ENCODE measurements at regions not wholly inside any gene's neighbourhood (a gene's known extent, or its start where the extent isn't known, plus 50 kb on each side); places are given as distances from the start of the nearest gene placed in this dataset.

DNA sequence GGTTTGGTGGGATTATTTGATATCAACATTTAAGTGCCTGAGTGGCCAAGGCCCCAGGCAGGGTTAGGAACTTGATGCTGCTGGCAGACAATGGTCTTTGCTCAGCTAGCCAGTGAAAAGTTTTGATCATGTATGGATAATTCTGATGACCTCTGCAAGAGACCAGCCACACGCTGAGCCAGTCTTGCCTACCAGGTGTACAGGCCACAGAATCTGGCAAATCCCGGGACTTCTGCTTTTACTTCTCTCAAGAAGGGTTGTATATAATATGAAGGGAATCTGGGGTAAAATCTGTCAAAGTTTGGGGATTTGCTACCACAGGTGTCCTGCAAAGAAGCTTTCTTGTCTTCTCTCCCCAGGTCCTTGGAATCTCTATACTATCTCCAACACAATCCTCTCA, 331.4 kb upstream of the GOLIM4 start:
- no peaks in the 10 kb centered on the region for H3K79me2 ChIP-seq (ENCODE audit: insufficient read depth, low read length)
- TF ChIP-seq CTCF (IDR thresholded peaks at IDR 0.05; ENCODE audit: insufficient read depth, low read length, poor library complexity, severe bottlenecking) (no peak), EZH2phosphoT487 (conservative IDR thresholded peaks at IDR 0.05; ENCODE audit: low read length) (no peak)
- no peaks in the 10 kb centered on the region for H3K9me2 ChIP-seq (replicated peaks; ENCODE audit: insufficient read depth, low read length)
- no peak overlapping the region for H3K27ac ChIP-seq (ENCODE audit: low read depth, low read length)
- H3K4me2 ChIP-seq (ENCODE audit: low read depth, low read length, poor library complexity, severe bottlenecking) = no peak overlapping the region
- no peak overlapping the region for H3K9ac ChIP-seq (ENCODE audit: low read length)
- H3K4me3 ChIP-seq (ENCODE audit: insufficient read depth, low read length, poor library complexity, severe bottlenecking) = no peak overlapping the region
- H3K36me3 ChIP-seq (ENCODE audit: low read length) = no peaks in the 10 kb centered on the region
- H3F3A ChIP-seq (ENCODE audit: insufficient read depth) = no peaks in the 10 kb centered on the region
- H3K9me3 ChIP-seq (ENCODE audit: insufficient read depth, low read length) = no peaks in the 10 kb centered on the region
- no peak overlapping the region for H2AFZ ChIP-seq (ENCODE audit: low read depth, low read length, severe bottlenecking)
- H3K27me3 ChIP-seq (ENCODE audit: low read length) = no peaks in the 10 kb centered on the region
- no peaks in the 10 kb centered on the region for H4K20me1 ChIP-seq (ENCODE audit: low read depth, low read length)

- Histone ChIP-seq H3K27me3 (ENCODE audit: low read length) (no peaks in the 10 kb centered on the region), H3K4me3 (ENCODE audit: insufficient read depth, low read length, poor library complexity, severe bottlenecking) (no peak overlapping the region), H2AFZ (ENCODE audit: low read depth, low read length, severe bottlenecking) (no peak overlapping the region), H3K9ac (ENCODE audit: low read length) (no peak overlapping the region), H3K9me2 (replicated peaks; ENCODE audit: insufficient read depth, low read length) (no peaks in the 10 kb centered on the region), H3K4me2 (ENCODE audit: low read depth, low read length, poor library complexity, severe bottlenecking) (no peak overlapping the region), H3F3A (ENCODE audit: insufficient read depth) (no peaks in the 10 kb centered on the region), H3K9me3 (ENCODE audit: insufficient read depth, low read length) (no peaks in the 10 kb centered on the region), H3K36me3 (ENCODE audit: low read length) (no peaks in the 10 kb centered on the region), H3K79me2 (ENCODE audit: insufficient read depth, low read length) (no peaks in the 10 kb centered on the region), H3K27ac (ENCODE audit: low read depth, low read length) (no peak overlapping the region), H4K20me1 (ENCODE audit: low read depth, low read length) (no peaks in the 10 kb centered on the region)
- no peak for TF ChIP-seq EZH2phosphoT487 (conservative IDR thresholded peaks at IDR 0.05; ENCODE audit: low read length)
- TF ChIP-seq CTCF (IDR thresholded peaks at IDR 0.05; ENCODE audit: insufficient read depth, low read length, poor library complexity, severe bottlenecking) = no peak
These were observed 330.3 kb upstream of the GOLIM4 start for GRCh38 chr3:168425936-168426595.

DNA sequence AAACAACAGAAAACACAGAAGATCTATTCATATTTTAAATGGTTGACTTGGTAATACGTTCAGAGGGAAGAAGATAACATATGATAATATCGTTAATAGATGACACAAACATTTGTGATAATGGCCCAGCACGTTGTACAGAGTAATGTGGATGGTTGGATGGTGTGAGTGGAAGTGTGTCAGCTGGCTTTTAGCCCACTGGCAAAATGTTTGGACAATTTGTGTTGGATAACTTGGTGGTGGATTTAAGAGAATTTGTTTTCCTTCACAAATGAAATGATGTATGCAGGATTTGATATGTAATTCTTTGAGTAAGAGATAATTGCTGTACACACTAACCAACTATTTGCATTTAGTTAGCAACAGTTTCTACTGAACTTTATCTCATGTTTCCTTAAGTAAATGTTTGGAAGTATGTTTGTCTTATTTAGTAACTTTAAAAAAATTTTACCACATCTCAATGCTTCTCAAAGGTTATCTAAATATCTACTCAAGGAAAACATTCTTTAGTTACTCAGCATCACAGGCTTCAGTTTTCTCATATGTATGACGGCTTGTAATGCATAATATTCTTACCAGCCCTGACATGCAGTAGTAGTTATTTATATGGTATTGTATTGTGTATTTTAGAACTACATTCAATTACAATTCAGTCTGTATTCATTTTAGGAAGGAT, 328.5 kb upstream of the GOLIM4 start:
- Histone ChIP-seq H3F3A (ENCODE audit: insufficient read depth) (no peaks in the 10 kb centered on the region), H3K79me2 (ENCODE audit: insufficient read depth, low read length) (no peaks in the 10 kb centered on the region), H3K36me3 (ENCODE audit: low read length) (no peaks in the 10 kb centered on the region), H3K9me3 (ENCODE audit: insufficient read depth, low read length) (no peaks in the 10 kb centered on the region), H3K9me2 (replicated peaks; ENCODE audit: insufficient read depth, low read length) (no peaks in the 10 kb centered on the region), H3K4me2 (ENCODE audit: low read depth, low read length, poor library complexity, severe bottlenecking) (no peak overlapping the region), H3K27ac (ENCODE audit: low read depth, low read length) (no peak overlapping the region), H3K9ac (ENCODE audit: low read length) (no peak overlapping the region), H2AFZ (ENCODE audit: low read depth, low read length, severe bottlenecking) (no peak overlapping the region), H3K27me3 (ENCODE audit: low read length) (no peaks in the 10 kb centered on the region), H3K4me3 (ENCODE audit: insufficient read depth, low read length, poor library complexity, severe bottlenecking) (no peak overlapping the region), H4K20me1 (ENCODE audit: low read depth, low read length) (no peaks in the 10 kb centered on the region)
- TF ChIP-seq EZH2phosphoT487 (conservative IDR thresholded peaks at IDR 0.05; ENCODE audit: low read length) (no peak), CTCF (IDR thresholded peaks at IDR 0.05; ENCODE audit: insufficient read depth, low read length, poor library complexity, severe bottlenecking) (no peak)
